ENCODE measurements at regions not wholly inside any gene's neighbourhood (a gene's known extent, or its start where the extent isn't known, plus 50 kb on each side); places are given as distances from the start of the nearest gene placed in this dataset.

GRCh38 chr17:72432881-72433280, 312.1 kb downstream of the SOX9 start:
- DNase-seq (ENCODE audit: low spot score): no peak
- Histone ChIP-seq H3K27ac (ENCODE audit: low read depth in 1 of 2, low read length in 2 of 2) (no peak overlapping the region), H3K36me3 (ENCODE audit: control insufficient read depth in 4 of 4, insufficient read depth in 3 of 4, low read depth in 1 of 4, low read length in 3 of 4) (no peaks in the 10 kb centered on the region), H3K27me3 (ENCODE audit: control insufficient read depth in 4 of 4, insufficient read depth in 4 of 4, low read length in 3 of 4) (no peaks in the 10 kb centered on the region), H3K9me3 (ENCODE audit: control insufficient read depth in 4 of 4, low read length in 3 of 4) (no peaks in the 10 kb centered on the region), H3K4me3 (ENCODE audit: low read depth in 1 of 3, low read length in 3 of 3) (no peak overlapping the region), H3K9ac (ENCODE audit: low read depth in 1 of 2, low read length in 2 of 2) (no peak overlapping the region), H3K4me1 (ENCODE audit: control insufficient read depth in 4 of 4, insufficient read depth in 4 of 4, low read length in 3 of 4) (no peaks in the 10 kb centered on the region)
- WGBS: 61% methylated on average over 4 of the region's 4 CpGs
- no peak for TF ChIP-seq HNF4G (IDR thresholded peaks at IDR 0.05)

- 89% methylated on average over 3 of the region's 3 CpGs for WGBS
- Histone ChIP-seq H3K27ac (ENCODE audit: low read depth in 1 of 2, low read length in 2 of 2) (no peak overlapping the region), H3K36me3 (ENCODE audit: control insufficient read depth in 4 of 4, insufficient read depth in 3 of 4, low read depth in 1 of 4, low read length in 3 of 4) (no peaks in the 10 kb centered on the region), H3K4me1 (ENCODE audit: control insufficient read depth in 4 of 4, insufficient read depth in 4 of 4, low read length in 3 of 4) (no peaks in the 10 kb centered on the region), H3K9ac (ENCODE audit: low read depth in 1 of 2, low read length in 2 of 2) (no peak overlapping the region), H3K27me3 (ENCODE audit: control insufficient read depth in 4 of 4, insufficient read depth in 4 of 4, low read length in 3 of 4) (no peaks in the 10 kb centered on the region), H3K4me3 (ENCODE audit: low read depth in 1 of 3, low read length in 3 of 3) (no peak overlapping the region), H3K9me3 (ENCODE audit: control insufficient read depth in 4 of 4, low read length in 3 of 4) (no peaks in the 10 kb centered on the region)
- no peak for TF ChIP-seq REST (IDR thresholded peaks at IDR 0.05)
- TF ChIP-seq GABPA (IDR thresholded peaks at IDR 0.05 in 1 of 2, conservative IDR thresholded peaks at IDR 0.05 in 1 of 2): no peak
- TF ChIP-seq EGR1 (IDR thresholded peaks at IDR 0.05; ENCODE audit: low read depth in 2 of 2): no peak
- no peak for TF ChIP-seq MAX (IDR thresholded peaks at IDR 0.05)
- TF ChIP-seq HNF4G (IDR thresholded peaks at IDR 0.05): no peak
- no peak for TF ChIP-seq ZBTB33 (IDR thresholded peaks at IDR 0.05)
- no peak for TF ChIP-seq FOXA2 (IDR thresholded peaks at IDR 0.05)
- TF ChIP-seq RAD21 (IDR thresholded peaks at IDR 0.05): no peak
- TF ChIP-seq TAF1 (conservative IDR thresholded peaks at IDR 0.05): no peak
- no peak for DNase-seq (ENCODE audit: low spot score)
Observed at GRCh38 chr17:72433797-72434196, 313.0 kb downstream of the SOX9 start.

- Histone ChIP-seq H3K4me3 (ENCODE audit: low read depth in 1 of 3, low read length in 3 of 3) (no peak overlapping the region), H3K27me3 (ENCODE audit: control insufficient read depth in 4 of 4, insufficient read depth in 4 of 4, low read length in 3 of 4) (no peaks in the 10 kb centered on the region), H3K9ac (ENCODE audit: low read depth in 1 of 2, low read length in 2 of 2) (no peak overlapping the region), H3K27ac (ENCODE audit: low read depth in 1 of 2, low read length in 2 of 2) (no peak overlapping the region), H3K4me1 (ENCODE audit: control insufficient read depth in 4 of 4, insufficient read depth in 4 of 4, low read length in 3 of 4) (no peaks in the 10 kb centered on the region), H3K36me3 (ENCODE audit: control insufficient read depth in 4 of 4, insufficient read depth in 3 of 4, low read depth in 1 of 4, low read length in 3 of 4) (no peaks in the 10 kb centered on the region), H3K9me3 (ENCODE audit: control insufficient read depth in 4 of 4, low read length in 3 of 4) (no peaks in the 10 kb centered on the region)
- no peak for DNase-seq (ENCODE audit: low spot score)
- no peak for TF ChIP-seq MAX (IDR thresholded peaks at IDR 0.05)
- TF ChIP-seq JUND (IDR thresholded peaks at IDR 0.05): no peak
- no peak for TF ChIP-seq REST (IDR thresholded peaks at IDR 0.05)
- no peak for TF ChIP-seq CTCF (IDR thresholded peaks at IDR 0.05; ENCODE audit: low read depth, low read length, missing input control)
- TF ChIP-seq FOXA1 (IDR thresholded peaks at IDR 0.05): no peak
- TF ChIP-seq ZBTB33 (IDR thresholded peaks at IDR 0.05): no peak
- no peak for TF ChIP-seq YY1 (IDR thresholded peaks at IDR 0.05)
- TF ChIP-seq EGR1 (IDR thresholded peaks at IDR 0.05; ENCODE audit: low read depth in 2 of 2): no peak
- TF ChIP-seq FOXA2 (IDR thresholded peaks at IDR 0.05): no peak
- TF ChIP-seq RAD21 (IDR thresholded peaks at IDR 0.05): no peak
Observed at GRCh38 chr17:72434581-72434980, 313.8 kb downstream of the SOX9 start.

Data from liver (tissue), 8 donors.